Testis (tissue), 2 donors: ENCODE measurements at regions not wholly inside any gene's neighbourhood (a gene's known extent, or its start where the extent isn't known, plus 50 kb on each side); places are given as distances from the start of the nearest gene placed in this dataset.
"Not testable (repeated sequence)": the region's sequence is repeated elsewhere in the genome, so short reads cannot be mapped to it uniquely, and the experiment has no call there.

ENCODE experiments used
- DNase-seq: peaks from one replicate; pipeline ENCODE4 v3.0.0-alpha.2; 2019
- H3K27ac ChIP-seq, 2 donors: fragments of 200-600 bp; sonication (generic); one replicate each; pipeline ENCODE4 v1.5.1; 2019
- H3K27me3 ChIP-seq: fragments of 200-600 bp; sonication (generic); one replicate; pipeline ENCODE4 v1.5.1; 2019
- H3K36me3 ChIP-seq: fragments of 200-600 bp; sonication (generic); one replicate; pipeline ENCODE4 v1.5.1; 2017; ENCODE audit warnings: low read depth; ENCODE audit errors: missing control alignments
- H3K4me1 ChIP-seq: fragments of 200-600 bp; sonication (generic); one replicate; pipeline ENCODE4 v1.5.1; 2019
- H3K4me3 ChIP-seq, 2 donors: fragments of 200-600 bp; sonication (generic); one replicate each; pipeline ENCODE4 v1.5.1; 2017 to 2019
- H3K9me3 ChIP-seq: fragments of 200-600 bp; sonication (generic); one replicate; pipeline ENCODE4 v1.5.1; 2017
- CTCF ChIP-seq, 3 experiments: fragments of 450-650 bp in 2 of 3; fragments of 200-600 bp in 1 of 3; sonication (generic) in 1 of 3; IDR thresholded peaks; one replicate each; pipeline ENCODE4 v1.5.1; 2016 to 2019; ENCODE audit warnings: antibody characterized with exemption in 3 of 3, mild to moderate bottlenecking in 2 of 3, moderate library complexity in 1 of 3
- POLR2A ChIP-seq: fragments of 450-650 bp; IDR thresholded peaks from one replicate; pipeline ENCODE4 v1.6.1; 2017; ENCODE audit warnings: antibody characterized with exemption, mild to moderate bottlenecking, moderate library complexity
- WGBS, 2 donors: methylation state at CpG; one replicate each; pipeline ENCODE4 v1.1.5; 2018; 5-methylcytosine and 5-hydroxymethylcytosine counted together
- intact Hi-C: fragments of 100-400 bp; cut with DNase I; formaldehyde crosslinking; loops from one replicate; pipeline ENCODE4 v1.15.1; 2023; ENCODE audit warnings: low total_unique reads

- TF ChIP-seq CTCF (IDR thresholded peaks at IDR 0.05): no peak
- TF ChIP-seq POLR2A: no peak
- no peak for DNase-seq
- Histone ChIP-seq H3K4me1 (no peaks in the 10 kb centered on the region), H3K36me3 (no peaks in the 10 kb centered on the region), H3K27me3 (no peaks in the 10 kb centered on the region), H3K4me3 (no peak overlapping the region), H3K9me3 (no peaks in the 10 kb centered on the region), H3K27ac (no peak overlapping the region)
- intact Hi-C loops: no loop called here
- 52 to 89% methylated on average over 3 of the region's 3 CpGs for WGBS, 2 donors
Observed at GRCh38 chr10:65670087-65670486, 1255.7 kb upstream of the LRRTM3 start.

- H3K4me3 ChIP-seq, H3K27me3 ChIP-seq, H3K36me3 ChIP-seq, DNase-seq, H3K4me1 ChIP-seq, H3K9me3 ChIP-seq, H3K27ac ChIP-seq, intact Hi-C loops: not testable (repeated sequence)
- 79 to 91% methylated on average over 1 of the region's 1 CpG for WGBS, 2 donors
Observed at GRCh38 chr10:65670596-65670995, 1255.2 kb upstream of the LRRTM3 start.

GRCh38 chr10:65675236-65675635, 1250.6 kb upstream of the LRRTM3 start:
- H3K27me3 ChIP-seq: no peaks in the 10 kb centered on the region
- TF ChIP-seq POLR2A: no peak
- no peak for TF ChIP-seq CTCF (IDR thresholded peaks at IDR 0.05)

GRCh38 chr10:65684896-65685295, 1240.9 kb upstream of the LRRTM3 start:
- no peak for DNase-seq
- intact Hi-C loops: no loop called here
- H3K27me3 ChIP-seq: no peaks in the 10 kb centered on the region
- no peak overlapping the region for H3K27ac ChIP-seq
- no peak overlapping the region for H3K4me3 ChIP-seq
- no peaks in the 10 kb centered on the region for H3K9me3 ChIP-seq
- WGBS, 2 donors: 89 to 98% methylated on average over 2 of the region's 2 CpGs
- no peaks in the 10 kb centered on the region for H3K4me1 ChIP-seq
- no peaks in the 10 kb centered on the region for H3K36me3 ChIP-seq
- TF ChIP-seq POLR2A (no peak), CTCF (IDR thresholded peaks at IDR 0.05) (no peak)

More at GRCh38 chr10:65675236-65675635, 1250.6 kb upstream of the LRRTM3 start:
- intact Hi-C loops: no loop called here
- DNase-seq: no peak
- H3K4me3 ChIP-seq: no peak overlapping the region
- WGBS, 2 donors: 82 to 91% methylated on average over 7 of the region's 7 CpGs
- H3K9me3 ChIP-seq: no peaks in the 10 kb centered on the region
- H3K36me3 ChIP-seq: no peaks in the 10 kb centered on the region
- H3K27ac ChIP-seq: no peak overlapping the region
- H3K4me1 ChIP-seq: no peaks in the 10 kb centered on the region

- H3K27me3 ChIP-seq: no peaks in the 10 kb centered on the region
- no peak for DNase-seq
- H3K27ac ChIP-seq: no peak overlapping the region
- intact Hi-C loops: no loop called here
- no peak for TF ChIP-seq CTCF (IDR thresholded peaks at IDR 0.05)
- TF ChIP-seq POLR2A: no peak
- no peaks in the 10 kb centered on the region for H3K4me1 ChIP-seq
- no peak overlapping the region for H3K4me3 ChIP-seq
- H3K36me3 ChIP-seq: no peaks in the 10 kb centered on the region
- H3K9me3 ChIP-seq: no peaks in the 10 kb centered on the region
- 95 to 97% methylated on average over 1 of the region's 1 CpG for WGBS, 2 donors
Observed at GRCh38 chr10:65701168-65701776, 1224.6 kb upstream of the LRRTM3 start.
